ENCODE measurements at regions not wholly inside any gene's neighbourhood (a gene's known extent, or its start where the extent isn't known, plus 50 kb on each side); places are given as distances from the start of the nearest gene placed in this dataset.
"Not testable (repeated sequence)": the region's sequence is repeated elsewhere in the genome, so short reads cannot be mapped to it uniquely, and the experiment has no call there.

DNA sequence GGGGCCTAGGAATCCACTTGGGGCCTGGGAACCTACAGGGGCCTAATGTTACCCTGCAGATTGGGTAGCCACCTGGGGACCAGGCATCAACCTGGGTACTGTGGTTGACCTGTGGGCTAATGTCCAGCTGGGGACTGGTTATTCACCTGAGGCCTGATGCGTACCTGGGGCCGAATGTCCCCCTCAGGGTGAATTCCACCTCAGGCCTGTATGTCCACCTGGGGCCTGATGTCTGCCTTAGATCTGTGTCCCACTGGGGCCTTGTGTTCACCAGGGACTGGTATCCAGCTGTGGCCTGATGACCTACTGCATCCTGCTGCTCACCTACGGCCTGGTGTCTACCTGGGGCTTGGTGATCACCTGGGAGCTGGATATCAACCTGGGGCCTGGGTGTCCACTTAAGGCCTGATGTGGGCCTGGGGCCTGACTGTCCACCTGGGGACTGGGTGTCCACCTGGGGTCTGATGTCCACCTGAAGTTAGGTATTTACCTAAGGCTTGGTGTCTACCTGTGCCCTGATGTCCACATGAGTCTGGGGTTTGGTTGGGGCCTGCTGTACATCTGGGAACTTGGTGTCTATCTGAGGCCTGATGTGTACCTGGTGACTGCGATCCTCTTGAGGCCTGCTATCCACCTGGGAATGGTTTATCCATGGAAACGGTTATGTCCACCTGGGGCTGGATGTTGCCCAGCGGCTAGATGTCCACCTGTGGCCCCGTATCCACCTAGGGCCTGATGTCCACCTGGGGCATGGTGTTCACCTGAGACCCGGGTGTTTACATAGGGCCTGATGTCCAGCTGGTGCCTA is 1492.6 kb upstream of the TPTE start:
- TF ChIP-seq POLR2A (IDR thresholded peaks at IDR 0.05); EP300 (IDR thresholded peaks at IDR 0.05; ENCODE audit: low read depth): not testable (repeated sequence)
- TF ChIP-seq, protein P1, sequence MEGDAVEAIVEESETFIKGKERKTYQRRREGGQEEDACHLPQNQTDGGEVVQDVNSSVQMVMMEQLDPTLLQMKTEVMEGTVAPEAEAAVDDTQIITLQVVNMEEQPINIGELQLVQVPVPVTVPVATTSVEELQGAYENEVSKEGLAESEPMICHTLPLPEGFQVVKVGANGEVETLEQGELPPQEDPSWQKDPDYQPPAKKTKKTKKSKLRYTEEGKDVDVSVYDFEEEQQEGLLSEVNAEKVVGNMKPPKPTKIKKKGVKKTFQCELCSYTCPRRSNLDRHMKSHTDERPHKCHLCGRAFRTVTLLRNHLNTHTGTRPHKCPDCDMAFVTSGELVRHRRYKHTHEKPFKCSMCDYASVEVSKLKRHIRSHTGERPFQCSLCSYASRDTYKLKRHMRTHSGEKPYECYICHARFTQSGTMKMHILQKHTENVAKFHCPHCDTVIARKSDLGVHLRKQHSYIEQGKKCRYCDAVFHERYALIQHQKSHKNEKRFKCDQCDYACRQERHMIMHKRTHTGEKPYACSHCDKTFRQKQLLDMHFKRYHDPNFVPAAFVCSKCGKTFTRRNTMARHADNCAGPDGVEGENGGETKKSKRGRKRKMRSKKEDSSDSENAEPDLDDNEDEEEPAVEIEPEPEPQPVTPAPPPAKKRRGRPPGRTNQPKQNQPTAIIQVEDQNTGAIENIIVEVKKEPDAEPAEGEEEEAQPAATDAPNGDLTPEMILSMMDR (IDR thresholded peaks at IDR 0.05) = not testable (repeated sequence)
